ENCODE measurements at regions not wholly inside any gene's neighbourhood (a gene's known extent, or its start where the extent isn't known, plus 50 kb on each side); places are given as distances from the start of the nearest gene placed in this dataset.

DNA sequence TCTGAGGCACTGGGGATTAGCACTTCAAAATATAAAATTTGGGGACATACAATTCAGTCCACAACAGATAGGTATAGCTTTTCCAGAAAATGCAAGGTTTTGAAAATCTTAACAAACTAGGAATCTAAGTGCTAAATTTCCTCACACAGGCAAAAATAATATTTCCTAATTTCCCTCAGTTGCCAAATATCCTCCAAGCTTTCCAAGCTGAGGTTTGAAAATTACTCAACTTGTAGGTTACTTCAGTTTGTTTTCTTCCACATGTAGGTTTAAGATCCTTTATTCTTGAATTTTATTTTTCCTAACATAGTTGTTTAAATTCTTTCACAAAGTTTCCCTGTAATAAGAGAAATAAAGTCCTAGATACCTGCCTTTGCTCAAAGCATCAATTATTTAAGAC is 192.9 kb upstream of the NRXN1 start:
- TF ChIP-seq, protein P1, sequence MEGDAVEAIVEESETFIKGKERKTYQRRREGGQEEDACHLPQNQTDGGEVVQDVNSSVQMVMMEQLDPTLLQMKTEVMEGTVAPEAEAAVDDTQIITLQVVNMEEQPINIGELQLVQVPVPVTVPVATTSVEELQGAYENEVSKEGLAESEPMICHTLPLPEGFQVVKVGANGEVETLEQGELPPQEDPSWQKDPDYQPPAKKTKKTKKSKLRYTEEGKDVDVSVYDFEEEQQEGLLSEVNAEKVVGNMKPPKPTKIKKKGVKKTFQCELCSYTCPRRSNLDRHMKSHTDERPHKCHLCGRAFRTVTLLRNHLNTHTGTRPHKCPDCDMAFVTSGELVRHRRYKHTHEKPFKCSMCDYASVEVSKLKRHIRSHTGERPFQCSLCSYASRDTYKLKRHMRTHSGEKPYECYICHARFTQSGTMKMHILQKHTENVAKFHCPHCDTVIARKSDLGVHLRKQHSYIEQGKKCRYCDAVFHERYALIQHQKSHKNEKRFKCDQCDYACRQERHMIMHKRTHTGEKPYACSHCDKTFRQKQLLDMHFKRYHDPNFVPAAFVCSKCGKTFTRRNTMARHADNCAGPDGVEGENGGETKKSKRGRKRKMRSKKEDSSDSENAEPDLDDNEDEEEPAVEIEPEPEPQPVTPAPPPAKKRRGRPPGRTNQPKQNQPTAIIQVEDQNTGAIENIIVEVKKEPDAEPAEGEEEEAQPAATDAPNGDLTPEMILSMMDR (IDR thresholded peaks at IDR 0.05; ENCODE audit: poor library complexity) = no peak
- TF ChIP-seq EZH2phosphoT487 (IDR thresholded peaks at IDR 0.05; ENCODE audit: low read depth, severe bottlenecking, unreplicated experiment) = no peak
